ENCODE measurements at regions not wholly inside any gene's neighbourhood (a gene's known extent, or its start where the extent isn't known, plus 50 kb on each side); places are given as distances from the start of the nearest gene placed in this dataset.
"Not testable (repeated sequence)": the region's sequence is repeated elsewhere in the genome, so short reads cannot be mapped to it uniquely, and the experiment has no call there.

DNA sequence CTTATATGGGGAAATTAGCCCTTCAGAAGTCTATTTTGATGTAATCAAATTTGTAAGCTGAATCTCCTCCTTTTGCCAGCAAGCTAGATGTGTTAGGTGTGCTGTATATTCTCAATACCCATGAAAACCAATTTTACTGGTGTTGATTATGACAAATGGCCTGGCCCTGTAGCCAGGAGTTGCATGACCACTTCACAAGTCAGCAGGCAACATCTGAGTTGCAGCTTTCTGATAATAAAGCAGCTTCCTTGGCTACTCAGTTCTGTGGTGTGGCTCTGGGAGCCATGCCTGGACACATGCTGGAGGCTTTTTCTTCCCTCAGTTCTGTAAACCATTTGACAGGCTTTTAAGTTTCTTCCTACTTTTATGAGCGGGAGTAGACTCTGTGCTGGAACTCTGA lies 154.1 kb upstream of the CXCL13 start:
- DNase-seq, result no peak

- DNase-seq, result not testable (repeated sequence)
Observed at GRCh38 chr4:77452117-77452516, 153.5 kb upstream of the CXCL13 start.

DNA sequence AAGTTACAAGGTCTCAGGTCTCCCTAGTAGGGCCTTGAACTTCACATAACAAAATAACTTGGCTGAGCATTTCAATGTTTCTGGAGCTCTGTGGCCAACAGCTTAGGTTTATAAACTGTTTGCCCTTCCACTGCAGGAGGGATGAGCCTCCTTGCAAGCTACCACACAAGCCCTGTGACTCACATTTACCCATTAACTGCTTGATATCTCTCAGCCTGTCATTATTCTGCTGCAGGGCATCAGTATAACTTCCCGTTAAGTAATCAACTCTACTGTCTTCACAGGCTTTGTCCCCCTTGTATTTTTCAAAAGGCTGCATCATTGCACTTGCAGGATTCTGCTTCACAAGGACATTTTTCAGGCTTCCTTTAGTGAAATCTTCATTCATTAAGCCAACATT lies 151.7 kb upstream of the CXCL13 start:
- DNase-seq, result no peak

GRCh38 chr4:77454858-77455257 lies 150.8 kb upstream of the CXCL13 start:
- no peak for DNase-seq

DNA sequence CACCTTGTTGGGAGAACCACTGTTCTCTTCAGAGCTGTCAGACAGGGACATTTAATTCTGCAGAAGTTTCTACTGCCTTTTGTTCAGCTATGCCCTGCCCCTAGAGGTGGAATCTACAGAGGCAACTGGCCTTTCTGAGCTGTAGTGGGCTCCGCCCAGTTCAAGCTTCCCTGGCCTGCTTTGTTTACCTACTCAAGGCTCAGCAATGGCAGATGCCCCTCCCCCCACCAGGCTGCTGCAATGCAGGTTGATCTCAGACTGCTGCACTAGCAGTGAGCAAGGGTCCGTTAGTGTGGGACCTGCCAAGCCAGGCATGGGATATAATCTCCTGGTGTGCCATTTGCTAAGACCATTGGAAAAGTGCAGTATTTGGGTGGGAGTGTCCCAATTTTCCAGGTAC lies 141.5 kb upstream of the CXCL13 start:
- not testable (repeated sequence) for DNase-seq

DNA sequence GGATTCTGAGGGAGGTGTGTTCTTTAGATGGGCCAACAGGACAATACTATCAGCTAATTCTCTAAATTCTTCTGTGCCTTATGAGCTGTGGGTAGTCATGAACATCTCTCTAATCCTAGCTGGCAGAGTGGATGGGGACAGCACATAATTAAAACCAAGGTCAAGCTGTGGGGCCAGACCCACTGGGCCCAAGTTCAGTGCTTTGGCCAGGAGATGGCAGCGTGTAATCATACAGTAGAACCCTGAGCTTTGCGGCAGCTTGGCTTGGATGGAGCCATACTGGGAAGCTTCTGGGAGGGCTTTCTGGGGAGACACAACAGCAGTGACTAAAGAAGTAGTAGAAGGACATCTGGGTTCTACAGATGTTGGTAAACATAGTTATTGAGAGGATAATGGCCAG lies 140.3 kb upstream of the CXCL13 start:
- no peak for DNase-seq

GRCh38 chr4:77466430-77466829 lies 139.2 kb upstream of the CXCL13 start:
- no peak for DNase-seq

DNA sequence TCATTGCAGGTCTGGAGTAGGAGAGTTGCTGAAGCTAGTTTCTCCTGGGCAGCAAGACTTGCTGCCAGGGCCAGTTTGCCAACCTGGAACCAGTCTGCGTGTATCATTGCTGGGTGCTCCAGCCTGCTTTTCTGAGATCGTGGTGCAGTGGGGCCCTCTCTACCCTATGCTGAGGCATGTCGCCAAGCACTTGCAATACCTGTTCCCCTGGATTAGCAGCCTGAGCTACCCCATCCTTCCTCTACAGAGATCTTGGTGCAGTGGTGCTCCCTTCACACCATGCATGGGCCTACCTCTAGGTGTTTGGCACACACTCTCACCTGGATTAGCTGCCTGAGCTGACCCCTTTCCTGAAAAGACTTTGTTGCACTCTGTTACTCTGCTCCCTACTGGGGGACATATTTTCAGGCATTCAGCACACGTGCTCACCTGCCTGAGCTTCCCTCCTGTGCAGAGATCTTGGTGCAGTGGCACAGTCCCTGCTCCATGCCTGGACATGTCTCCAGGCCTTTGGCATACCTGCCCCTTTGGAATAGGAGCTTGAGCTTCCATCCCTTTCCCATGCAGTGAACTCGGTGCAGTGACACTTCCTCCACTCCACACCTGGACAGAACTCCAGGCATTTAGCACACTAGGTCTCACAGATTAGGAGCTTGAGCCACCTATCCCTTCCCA lies 133.7 kb upstream of the CXCL13 start:
- no peak for DNase-seq

DNA sequence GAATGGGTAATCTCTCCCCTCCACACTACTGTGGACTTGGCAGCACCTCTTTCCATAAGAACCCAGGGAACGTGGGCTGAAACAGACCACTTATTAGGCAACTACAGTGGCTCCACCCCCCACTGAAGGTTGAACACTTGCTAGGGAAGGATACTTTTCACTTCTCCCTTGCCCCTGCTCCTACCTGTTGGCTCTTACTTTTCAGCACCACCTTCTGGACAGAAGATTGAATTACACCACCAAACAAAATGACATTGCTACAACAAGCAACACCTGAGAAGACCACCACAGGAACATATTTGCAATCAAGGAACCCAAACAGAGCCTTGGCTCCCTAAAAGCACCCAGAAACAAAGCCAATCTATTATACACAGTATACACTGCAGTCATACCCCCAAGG lies 132.1 kb upstream of the CXCL13 start:
- no peak for DNase-seq

- no peak for DNase-seq
Observed at GRCh38 chr4:77481856-77482255, 123.8 kb upstream of the CXCL13 start.

- DNase-seq, result no peak
Observed at GRCh38 chr4:77488882-77489281, 116.7 kb upstream of the CXCL13 start.

DNA sequence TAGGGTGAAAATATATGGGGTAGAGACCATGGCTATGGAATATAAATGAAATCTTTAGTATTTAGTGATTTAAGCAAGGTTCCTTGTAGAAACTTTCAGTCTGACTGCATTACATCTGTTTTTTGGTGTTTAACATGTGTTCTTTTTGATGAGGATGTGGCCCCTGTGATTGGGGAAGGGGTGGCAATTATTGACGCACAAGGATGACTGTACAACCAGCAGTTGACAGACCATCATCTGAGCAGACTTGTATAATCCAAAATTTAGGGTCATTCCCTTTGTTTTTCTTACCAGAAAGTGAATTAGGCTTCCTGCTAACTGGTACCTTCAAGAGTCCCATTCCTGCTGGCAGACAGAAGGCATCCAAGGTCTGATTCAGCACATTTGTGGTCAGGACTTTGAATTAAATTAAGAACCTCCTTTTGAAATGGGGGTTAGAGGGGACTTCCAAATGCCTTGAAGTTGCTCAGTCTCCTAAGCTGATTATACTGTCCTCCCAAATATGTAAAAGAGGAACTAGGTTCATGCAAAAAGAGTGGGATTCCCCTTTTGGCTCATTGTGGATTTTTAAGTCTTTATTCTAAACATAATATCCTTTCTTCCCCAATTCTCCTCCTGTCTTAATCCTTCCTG lies 112.4 kb upstream of the CXCL13 start:
- DNase-seq, result no peak

GRCh38 chr4:77493829-77494551 lies 111.6 kb upstream of the CXCL13 start:
- DNase-seq, result no peak

DNA sequence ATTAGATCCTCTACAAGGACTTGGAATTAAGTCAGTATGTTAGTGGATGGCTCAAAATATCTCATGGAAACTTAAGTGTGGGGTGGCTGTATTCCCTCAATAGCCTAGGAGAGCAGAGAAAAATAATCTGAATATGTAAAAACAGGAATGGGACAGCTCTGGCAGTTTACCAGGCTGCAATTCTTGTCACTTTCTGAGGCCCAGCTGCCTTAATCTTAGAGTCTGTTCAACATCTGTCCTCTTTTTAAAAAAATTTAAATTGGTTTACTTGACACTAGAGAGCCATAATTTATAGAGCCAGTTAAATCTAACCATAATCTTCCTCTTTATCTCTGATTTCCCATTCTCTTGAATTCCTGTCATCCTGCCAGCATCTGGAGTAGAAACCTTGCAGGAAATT lies 109.2 kb upstream of the CXCL13 start:
- DNase-seq, result no peak

GRCh38 chr4:77500801-77501200 lies 104.8 kb upstream of the CXCL13 start:
- no peak for DNase-seq

DNA sequence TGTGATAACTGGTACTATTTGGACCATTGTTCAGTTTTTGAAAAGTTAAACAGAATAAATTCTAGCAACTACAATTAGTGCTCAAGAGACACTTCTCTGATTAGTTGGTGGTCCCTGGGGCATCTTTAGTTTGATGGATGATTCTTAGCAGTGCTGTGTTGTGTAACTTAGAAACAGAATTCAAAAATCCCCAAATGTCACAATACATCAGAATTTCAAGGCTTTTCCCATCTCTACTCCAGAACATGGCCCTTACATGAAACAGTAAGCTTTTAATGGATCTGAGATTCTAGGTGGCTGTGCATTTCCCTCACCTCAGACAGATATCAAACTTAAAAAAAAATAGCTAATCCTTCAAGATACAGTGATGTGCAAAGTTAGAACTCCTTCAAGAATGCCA lies 104.4 kb upstream of the CXCL13 start:
- no peak for DNase-seq

DNA sequence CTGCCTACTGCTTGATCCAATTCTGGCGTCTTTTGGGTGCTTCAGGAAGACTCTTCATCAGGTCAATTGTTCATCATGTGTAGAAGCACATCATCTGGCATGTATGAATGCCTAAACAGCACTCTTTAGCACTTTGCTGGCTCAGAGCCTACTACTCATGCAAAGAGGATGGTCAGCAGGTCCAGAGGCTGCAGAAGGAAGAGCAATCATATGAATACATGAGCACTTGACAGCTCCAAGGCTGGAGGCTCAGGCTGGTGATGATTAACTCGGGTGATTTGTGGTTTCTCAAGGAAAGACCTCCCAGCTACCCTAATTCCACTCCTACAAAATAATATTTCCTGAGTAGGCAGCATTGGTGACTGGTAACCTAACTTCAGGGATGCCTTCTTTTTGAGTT lies 103.8 kb upstream of the CXCL13 start:
- DNase-seq, result no peak

DNA sequence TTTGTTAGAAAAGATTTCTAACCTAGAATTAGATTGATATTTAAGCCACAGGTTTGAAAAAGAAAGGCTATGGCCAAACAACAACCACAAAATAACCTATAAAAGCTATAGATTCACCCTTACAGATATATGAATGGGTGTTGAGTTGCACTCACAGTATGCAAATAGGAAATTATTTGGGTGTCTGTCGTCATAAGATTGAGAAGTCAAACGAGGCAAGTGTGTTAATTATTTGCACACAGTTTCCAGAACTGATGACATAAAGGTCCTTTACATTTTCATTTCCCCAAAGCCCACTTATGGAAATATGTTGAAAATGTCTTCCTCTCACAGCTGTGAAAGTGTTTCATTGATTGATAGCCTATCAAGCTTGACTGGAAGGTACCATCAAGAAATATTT lies 101.2 kb upstream of the CXCL13 start:
- DNase-seq, result no peak

DNA sequence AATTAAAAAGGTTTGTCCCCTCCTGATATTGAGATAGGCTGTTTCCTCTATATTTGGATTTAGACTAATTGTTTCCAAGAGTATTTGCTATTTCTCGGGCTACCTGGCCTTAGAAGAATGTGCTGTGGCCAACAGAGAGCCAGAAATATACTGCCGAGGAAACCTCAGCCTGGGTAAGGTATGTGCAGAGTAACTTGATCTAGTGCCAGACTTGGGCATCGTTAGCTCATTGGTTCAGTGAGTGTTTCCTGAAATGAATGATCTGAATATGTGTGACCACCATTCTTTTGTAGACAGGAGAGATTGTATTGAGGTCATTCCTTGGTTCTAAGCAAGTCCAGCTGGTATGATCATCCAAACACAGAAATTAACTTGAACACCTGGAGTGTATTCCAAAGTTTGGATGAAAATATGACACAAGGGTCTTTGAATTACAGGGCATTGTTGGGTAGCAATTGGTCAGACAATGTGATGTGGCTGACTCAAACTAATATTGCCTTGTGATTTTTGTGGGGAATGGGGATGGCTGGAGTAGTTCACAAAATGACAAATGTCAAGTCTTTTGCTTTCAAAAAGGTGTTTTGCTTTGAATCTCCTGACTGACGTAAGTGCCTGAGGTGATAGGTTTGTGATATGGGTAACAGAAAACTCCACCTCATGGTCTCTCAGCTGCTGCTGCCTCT lies 100.2 kb upstream of the CXCL13 start:
- no peak for DNase-seq

- DNase-seq, result no peak
Observed at GRCh38 chr4:77505958-77506319, 99.7 kb upstream of the CXCL13 start.

DNA sequence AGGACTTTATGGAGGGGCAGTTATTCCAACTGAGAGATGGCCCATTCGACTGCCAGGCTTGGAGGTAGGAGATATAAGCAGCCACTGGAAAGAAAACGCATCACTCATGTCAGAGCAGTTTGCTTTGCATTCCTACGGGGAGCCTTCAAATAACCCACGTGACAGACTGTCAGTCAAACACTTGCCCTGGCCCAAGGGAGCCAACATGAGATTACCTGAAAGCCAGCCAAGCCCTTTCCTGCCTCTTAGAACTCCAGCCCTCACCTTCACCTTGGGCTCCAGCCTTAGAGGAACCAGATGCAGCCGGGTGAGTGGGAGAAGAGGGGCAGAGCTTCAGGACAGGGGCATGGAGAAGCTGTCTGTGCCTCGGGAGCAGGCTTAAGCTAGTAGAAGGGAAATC lies 95.3 kb upstream of the CXCL13 start:
- no peak for DNase-seq

DNA sequence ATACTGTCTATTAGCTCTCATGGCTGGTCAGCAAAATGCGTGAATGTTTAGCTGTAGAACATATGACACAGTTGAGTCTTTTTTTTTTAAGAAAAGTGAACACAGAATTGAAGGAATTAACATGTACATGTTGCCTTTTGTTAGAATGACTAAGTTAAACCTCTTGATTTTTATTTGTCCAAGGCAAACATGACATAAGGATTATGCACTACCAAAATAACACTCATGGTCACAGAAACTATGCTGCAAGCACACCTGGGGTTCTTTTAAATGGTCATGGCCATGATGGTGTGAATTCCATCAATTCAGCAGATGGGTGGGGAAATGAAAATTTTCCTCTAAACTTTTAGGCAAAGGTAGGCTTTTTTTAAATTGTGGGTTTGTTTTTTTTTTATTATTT lies 80.1 kb upstream of the CXCL13 start:
- no peak for DNase-seq

DNA sequence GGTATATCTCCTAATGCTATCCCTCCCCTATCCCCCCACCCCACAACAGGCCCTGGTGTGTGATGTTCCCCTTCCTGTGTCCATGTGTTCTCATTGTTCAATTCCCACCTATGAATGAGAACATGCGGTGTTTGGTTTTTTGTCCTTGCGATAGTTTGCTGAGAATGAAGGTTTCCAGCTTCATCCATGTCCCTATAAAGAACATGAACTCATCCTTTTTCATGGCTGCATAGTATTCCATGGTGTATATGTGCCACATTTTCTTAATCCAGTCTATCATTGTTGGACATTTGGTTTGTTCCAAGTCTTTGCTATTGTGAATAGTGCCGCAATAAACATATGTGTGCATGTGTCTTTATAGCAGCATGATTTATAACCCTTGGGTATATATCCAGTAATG lies 77.7 kb upstream of the CXCL13 start:
- not testable (repeated sequence) for DNase-seq

DNA sequence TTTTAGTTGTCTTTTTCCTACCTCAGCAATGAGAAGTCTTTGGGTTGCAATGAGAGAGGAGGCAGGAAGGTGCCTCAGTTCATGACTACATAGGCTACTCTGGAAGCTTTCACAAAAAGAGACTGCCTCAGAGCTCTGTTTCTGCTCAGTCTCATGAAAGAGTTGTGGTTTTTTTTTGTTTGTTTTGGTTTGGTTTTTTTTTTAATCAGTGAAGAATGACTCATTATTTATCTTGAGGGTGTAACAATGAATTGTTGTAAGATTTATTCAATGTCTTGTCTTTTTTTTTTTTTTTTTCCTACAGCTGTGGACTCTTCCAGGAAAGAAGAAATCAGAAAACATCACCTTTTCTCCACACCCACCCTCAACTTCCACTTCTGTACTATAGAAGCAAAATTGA lies 67.5 kb upstream of the CXCL13 start:
- no peak for DNase-seq

Measured in GF-D8 (cell line).